Hypothalamus (tissue), 51 donors: ENCODE measurements at regions not wholly inside any gene's neighbourhood (a gene's known extent, or its start where the extent isn't known, plus 50 kb on each side); places are given as distances from the start of the nearest gene placed in this dataset.
"Not testable (repeated sequence)": the region's sequence is repeated elsewhere in the genome, so short reads cannot be mapped to it uniquely, and the experiment has no call there.

Source experiments
- DNase-seq, 51 donors: peaks; one replicate each; lab custom pipeline; 2025; lab: John Stamatoyannopoulos, UW

DNA sequence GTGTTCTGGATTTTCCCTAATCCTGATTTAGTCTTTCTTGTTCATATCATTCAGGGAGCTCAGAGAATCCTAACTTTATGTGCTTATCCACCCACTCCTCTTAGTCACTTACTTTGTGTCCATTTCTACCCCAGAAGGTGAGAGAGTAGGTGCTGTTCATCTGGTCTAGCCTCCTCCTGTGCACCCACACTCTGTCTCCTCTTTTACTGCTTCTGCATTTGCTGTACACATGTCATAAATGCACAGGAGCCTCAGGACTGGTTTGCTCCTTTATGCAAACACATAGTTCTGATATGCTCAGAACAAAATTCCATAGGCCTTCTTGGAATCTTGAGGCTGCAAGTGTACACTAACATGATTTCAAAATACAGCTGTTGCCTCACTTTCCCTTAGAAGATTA is 1014.7 kb downstream of the PRIM2 start:
- DNase-seq, result peak in 1 of 51 donors; percentile 0

DNA sequence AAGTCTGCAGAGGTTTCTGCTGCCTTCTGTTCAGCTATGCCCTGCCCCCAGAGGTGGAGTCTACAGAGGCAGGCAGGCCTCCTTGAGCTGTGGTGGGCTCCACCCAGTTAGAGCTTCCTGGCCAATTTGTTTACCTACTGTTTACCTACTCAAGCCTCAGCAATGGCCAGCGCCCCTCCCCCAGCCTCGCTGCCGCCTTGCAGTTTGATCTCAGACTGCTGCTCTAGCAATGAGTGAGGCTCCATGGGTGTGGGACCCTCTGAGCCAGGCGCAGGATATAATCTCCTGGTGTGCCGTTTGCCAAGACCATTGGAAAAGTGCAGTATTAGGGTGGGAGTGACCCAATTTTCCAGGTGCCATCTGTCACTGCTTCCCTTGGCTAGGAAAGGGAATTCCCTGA is 1024.9 kb downstream of the PRIM2 start:
- DNase-seq, result not testable (repeated sequence)

DNA sequence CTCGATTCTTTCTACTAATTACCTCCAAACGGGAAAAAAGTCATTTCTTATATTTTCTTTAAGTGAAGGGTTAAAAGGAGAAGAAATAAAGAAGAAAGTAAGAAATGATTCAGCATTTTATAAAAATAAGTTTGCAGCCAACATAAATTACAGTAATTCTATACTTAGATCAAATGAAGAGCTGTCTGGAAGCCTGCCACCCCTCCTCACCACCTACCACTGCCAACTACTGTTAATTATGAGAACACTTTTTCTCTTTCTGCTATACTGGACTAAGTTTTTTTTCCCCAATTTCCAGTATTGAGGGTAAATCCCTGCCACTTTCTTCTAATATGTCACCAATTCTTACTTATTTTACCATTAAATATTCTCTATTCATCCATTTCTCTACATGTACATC is 1030.1 kb downstream of the PRIM2 start:
- peak in 1 of 51 donors; percentile 0 for DNase-seq

DNA sequence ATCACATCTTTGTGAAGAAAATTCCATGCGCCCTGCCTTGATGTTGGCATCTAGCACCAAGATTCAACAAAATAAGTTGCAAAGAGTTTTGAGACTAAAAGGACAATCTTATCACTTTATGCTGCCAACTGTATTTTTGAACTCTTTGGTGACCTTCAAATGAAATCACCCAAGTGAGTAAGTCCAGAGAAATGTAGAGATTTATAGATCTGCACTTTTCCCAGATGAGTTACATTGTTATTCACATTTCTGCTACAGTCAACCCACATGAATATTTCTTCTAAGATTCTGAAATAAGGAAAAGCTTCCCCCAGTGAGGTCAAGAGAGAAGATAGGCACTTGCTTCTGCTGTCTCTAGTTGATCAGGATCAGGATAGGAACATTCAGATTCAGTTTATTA is 1034.2 kb downstream of the PRIM2 start:
- not testable (repeated sequence) for DNase-seq

DNA sequence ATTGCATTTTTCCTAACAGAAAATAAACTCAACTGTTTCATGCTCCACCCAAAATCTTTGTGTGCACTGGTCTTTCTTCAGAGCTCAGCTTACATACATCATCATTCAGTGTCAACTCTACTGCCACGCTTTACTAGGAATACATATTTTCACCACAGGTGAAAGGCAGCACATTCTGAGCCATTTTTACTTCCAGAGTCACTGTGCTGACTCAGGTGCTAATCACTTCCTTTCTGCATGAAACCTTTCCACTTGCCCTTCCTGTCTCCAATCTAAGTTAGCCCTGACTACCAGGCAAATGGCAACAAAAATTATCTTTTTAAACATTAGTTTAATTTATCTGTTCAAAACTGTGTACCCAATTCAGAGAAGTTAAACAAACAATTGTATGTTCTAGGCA is 1041.0 kb downstream of the PRIM2 start:
- not testable (repeated sequence) for DNase-seq

DNA sequence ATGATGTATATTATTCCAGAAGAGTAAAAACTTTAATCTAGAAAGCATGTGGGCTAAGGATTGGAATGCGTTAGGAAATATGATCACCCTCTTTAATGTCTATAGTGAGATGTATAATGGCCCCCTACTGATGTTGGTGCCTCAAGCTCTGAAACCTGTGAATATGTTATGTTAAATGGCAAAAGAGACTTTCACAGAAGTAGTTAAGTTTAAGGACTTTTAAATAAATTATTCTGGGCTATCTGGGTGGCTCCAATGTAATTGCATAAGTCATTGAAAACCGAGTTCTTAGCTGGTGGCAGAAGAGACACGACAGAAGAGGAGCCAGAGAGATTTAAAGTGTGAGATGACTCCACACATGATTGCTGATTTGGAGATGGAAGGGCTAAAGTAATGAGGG is 1048.4 kb downstream of the PRIM2 start:
- DNase-seq, result not testable (repeated sequence)

DNA sequence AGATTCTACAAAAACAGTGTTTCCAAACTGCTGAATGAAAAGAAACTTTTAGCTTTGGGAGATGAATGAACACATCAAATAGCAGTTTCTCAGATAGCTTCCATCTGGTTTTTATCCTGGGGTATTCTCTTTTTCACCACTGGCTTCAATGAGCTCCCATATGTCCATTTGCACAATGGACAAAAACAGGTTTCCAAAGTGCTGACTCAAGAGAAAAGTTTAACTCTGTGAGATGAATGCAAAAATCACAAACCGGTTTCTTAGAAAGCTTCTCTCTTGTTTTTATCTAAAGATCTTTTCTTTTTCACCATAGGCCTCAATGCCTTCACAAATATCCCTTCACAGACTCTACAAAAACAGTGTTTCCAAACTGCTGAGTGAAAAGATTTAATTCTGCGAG is 1089.2 kb downstream of the PRIM2 start:
- DNase-seq, result not testable (repeated sequence)

DNA sequence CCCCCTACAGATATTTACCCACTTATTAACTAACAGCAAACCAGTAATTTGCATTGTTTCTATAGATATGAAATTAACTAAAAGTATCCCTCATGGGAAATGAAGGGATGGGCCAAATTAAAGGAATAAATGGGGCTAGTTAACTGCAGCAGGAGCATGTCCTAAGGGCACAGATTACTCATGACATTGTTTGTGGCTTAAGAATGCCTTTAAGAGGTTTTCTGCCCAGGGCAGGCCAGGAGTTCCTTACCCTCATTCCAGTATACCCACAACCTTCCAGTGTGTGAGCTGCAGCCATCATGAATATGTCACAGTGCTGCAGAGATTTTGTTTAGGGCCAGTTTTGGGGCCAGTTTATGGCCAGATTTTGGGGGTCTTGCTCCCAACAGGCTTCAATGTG is 1101.9 kb downstream of the PRIM2 start:
- DNase-seq, result no peak
